WTC11 (cell line): ENCODE measurements at regions not wholly inside any gene's neighbourhood (a gene's known extent, or its start where the extent isn't known, plus 50 kb on each side); places are given as distances from the start of the nearest gene placed in this dataset.

ENCODE experiments used
- ATAC-seq: fragments of 200-7000 bp; cut with Tn5 transposase; 2 replicates; pipeline ENCODE4 v1.10.0; 2021; ENCODE audit warnings: mild to moderate bottlenecking, moderate library complexity
- CTCF ChIA-PET: fragments of 300-600 bp; sonication (Branson Sonifier 250); formaldehyde crosslinking; loops from one replicate; lab custom pipeline; 2021; ENCODE audit warnings: antibody characterized with exemption; lab: Charles Lee
- POLR2A ChIA-PET: fragments of 350-600 bp; sonication (Branson Sonifier 250); formaldehyde crosslinking; loops from one replicate; lab custom pipeline; 2021; ENCODE audit warnings: antibody characterized with exemption; lab: Charles Lee
- DNase-seq: peaks from one replicate; pipeline ENCODE4 v3.0.0; 2021; ENCODE audit warnings: low spot score
- H3K27ac Mint-ChIP-seq: 2 replicates; pipeline ENCODE4 v1.8.0; 2021; ENCODE audit warnings: mixed read lengths
- H3K27me3 Mint-ChIP-seq: 2 replicates; pipeline ENCODE4 v1.8.0; 2021; ENCODE audit warnings: low read depth, mild to moderate bottlenecking, moderate library complexity, mixed read lengths
- H3K36me3 Mint-ChIP-seq: 2 replicates; pipeline ENCODE4 v1.8.0; 2021; ENCODE audit warnings: mixed read lengths
- H3K4me1 Mint-ChIP-seq: 2 replicates; pipeline ENCODE4 v1.8.0; 2022; ENCODE audit warnings: mixed read lengths
- H3K4me3 Mint-ChIP-seq: 2 replicates; pipeline ENCODE4 v1.8.0; 2021; ENCODE audit warnings: mild to moderate bottlenecking, moderate library complexity, mixed read lengths
- H3K9me3 Mint-ChIP-seq: 2 replicates; pipeline ENCODE4 v1.8.0; 2021; ENCODE audit warnings: mixed read lengths
- AR ChIP-seq: fragments of 250-450 bp; sonication (Bioruptor Pico); IDR thresholded peaks from 2 replicates; pipeline ENCODE4 v1.9.0; 2021; ENCODE audit warnings: mild to moderate bottlenecking
- ATF1 ChIP-seq: sonication (generic); formaldehyde crosslinking; IDR thresholded peaks from 2 replicates; pipeline ENCODE4 v1.8.1; 2023; ENCODE audit warnings: mild to moderate bottlenecking, moderate library complexity, missing genetic modification reagents
- ATF3 ChIP-seq: sonication (generic); formaldehyde crosslinking; conservative IDR thresholded peaks from 2 replicates; pipeline ENCODE4 v1.8.1; 2022; ENCODE audit warnings: mild to moderate bottlenecking, missing genetic modification reagents
- CREB1 ChIP-seq: sonication (generic); formaldehyde crosslinking; IDR thresholded peaks from 2 replicates; pipeline ENCODE4 v1.8.0; 2023; ENCODE audit warnings: mild to moderate bottlenecking, missing genetic modification reagents
- EMX1 ChIP-seq: fragments of 250-450 bp; sonication (Bioruptor Pico); IDR thresholded peaks from 2 replicates; pipeline ENCODE4 v1.8.0; 2021; ENCODE audit warnings: mild to moderate bottlenecking
- GABPB1 ChIP-seq: sonication (generic); formaldehyde crosslinking; IDR thresholded peaks from 2 replicates; pipeline ENCODE4 v1.8.1; 2023; ENCODE audit warnings: mild to moderate bottlenecking, missing genetic modification reagents
- HMGA2 ChIP-seq: fragments of 250-450 bp; sonication (Bioruptor Pico); IDR thresholded peaks from 2 replicates; pipeline ENCODE4 v1.4.0; 2021; ENCODE audit warnings: mild to moderate bottlenecking, moderate library complexity
- KAT7 ChIP-seq: sonication (generic); formaldehyde crosslinking; IDR thresholded peaks from 2 replicates; pipeline ENCODE4 v1.8.1; 2023; ENCODE audit warnings: missing genetic modification reagents, mild to moderate bottlenecking, borderline replicate concordance
- MAX ChIP-seq: sonication (generic); formaldehyde crosslinking; IDR thresholded peaks from 2 replicates; pipeline ENCODE4 v1.8.0; 2022; ENCODE audit warnings: mild to moderate bottlenecking, missing genetic modification reagents
- NR1H2 ChIP-seq: sonication (generic); formaldehyde crosslinking; IDR thresholded peaks from 2 replicates; pipeline ENCODE4 v1.9.0; 2021; ENCODE audit warnings: mild to moderate bottlenecking, moderate library complexity, missing genetic modification reagents
- NR2C2 ChIP-seq: sonication (generic); formaldehyde crosslinking; IDR thresholded peaks from 2 replicates; pipeline ENCODE4 v1.8.0; 2022; ENCODE audit warnings: mild to moderate bottlenecking, missing genetic modification reagents
- SMAD3 ChIP-seq: sonication (generic); formaldehyde crosslinking; IDR thresholded peaks from 2 replicates; pipeline ENCODE4 v1.8.0; 2022; ENCODE audit warnings: missing genetic modification reagents, mild to moderate bottlenecking, borderline replicate concordance
- SOX15 ChIP-seq: fragments of 250-450 bp; sonication (Bioruptor Pico); IDR thresholded peaks from 2 replicates; pipeline ENCODE4 v1.9.0; 2021; ENCODE audit warnings: mild to moderate bottlenecking
- TEAD4 ChIP-seq: sonication (generic); formaldehyde crosslinking; IDR thresholded peaks from 2 replicates; pipeline ENCODE4 v1.8.0; 2022; ENCODE audit warnings: mild to moderate bottlenecking, missing genetic modification reagents
- ZNF281 ChIP-seq: sonication (generic); formaldehyde crosslinking; IDR thresholded peaks from 2 replicates; pipeline ENCODE4 v1.8.0; 2023; ENCODE audit warnings: mild to moderate bottlenecking, missing genetic modification reagents
- ZNF671 ChIP-seq: fragments of 250-450 bp; sonication (Bioruptor Pico); IDR thresholded peaks from 2 replicates; pipeline ENCODE4 v1.8.0; 2021; ENCODE audit warnings: mild to moderate bottlenecking
- TF ChIP-seq, protein P1 (sequence below): sonication (generic); formaldehyde crosslinking; IDR thresholded peaks from 2 replicates; pipeline ENCODE4 v1.8.0; 2022; ENCODE audit warnings: mild to moderate bottlenecking, missing genetic modification reagents
- TF ChIP-seq, protein P2 (sequence below): fragments of 250-450 bp; sonication (Bioruptor Pico); IDR thresholded peaks from 2 replicates; pipeline ENCODE4 v1.8.0; 2021; ENCODE audit warnings: mild to moderate bottlenecking
- TF ChIP-seq, protein P3 (sequence below): sonication (generic); formaldehyde crosslinking; IDR thresholded peaks from 2 replicates; pipeline ENCODE4 v1.8.0; 2022; ENCODE audit warnings: missing genetic modification reagents

GRCh38 chr20:30610029-30610693 is 647.3 kb upstream of the DEFB115 start:
- ChIA-PET CTCF (no interaction called here), POLR2A (no interaction called here)
- H3K36me3 Mint-ChIP-seq: peaks cover 14% of the 10 kb centered on the region; the same call in 1 of the 2 replicates

GRCh38 chr20:30610751-30611150 is 646.7 kb upstream of the DEFB115 start:
- POLR2A ChIA-PET: no interaction called here
- no peak overlapping the region for H3K27ac Mint-ChIP-seq
- no peaks in the 10 kb centered on the region for H3K27me3 Mint-ChIP-seq
- H3K4me3 Mint-ChIP-seq: no peak overlapping the region
- no peak for DNase-seq
- CTCF ChIA-PET: no interaction called here
- peaks cover 26% of the 10 kb centered on the region for H3K9me3 Mint-ChIP-seq
- peaks cover 3% of the 10 kb centered on the region; the same call in 1 of the 2 replicates for H3K4me1 Mint-ChIP-seq
- ATAC-seq: no peak
- peaks cover 14% of the 10 kb centered on the region; the same call in 1 of the 2 replicates for H3K36me3 Mint-ChIP-seq
- TF ChIP-seq ZNF671: no peak
- TF ChIP-seq MAX: no peak
- no peak for TF ChIP-seq AR (CRISPR knock-in tag)
- no peak for TF ChIP-seq SMAD3 (CRISPR knock-in tag)
- TF ChIP-seq KAT7 (CRISPR knock-in tag): no peak
- TF ChIP-seq TEAD4 (CRISPR knock-in tag): no peak
- no peak for TF ChIP-seq EMX1 (CRISPR knock-in tag)
- no peak for TF ChIP-seq CREB1 (CRISPR knock-in tag)
- TF ChIP-seq HMGA2: no peak
- TF ChIP-seq, protein P1, sequence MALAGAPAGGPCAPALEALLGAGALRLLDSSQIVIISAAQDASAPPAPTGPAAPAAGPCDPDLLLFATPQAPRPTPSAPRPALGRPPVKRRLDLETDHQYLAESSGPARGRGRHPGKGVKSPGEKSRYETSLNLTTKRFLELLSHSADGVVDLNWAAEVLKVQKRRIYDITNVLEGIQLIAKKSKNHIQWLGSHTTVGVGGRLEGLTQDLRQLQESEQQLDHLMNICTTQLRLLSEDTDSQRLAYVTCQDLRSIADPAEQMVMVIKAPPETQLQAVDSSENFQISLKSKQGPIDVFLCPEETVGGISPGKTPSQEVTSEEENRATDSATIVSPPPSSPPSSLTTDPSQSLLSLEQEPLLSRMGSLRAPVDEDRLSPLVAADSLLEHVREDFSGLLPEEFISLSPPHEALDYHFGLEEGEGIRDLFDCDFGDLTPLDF (CRISPR knock-in tag): no peak
- TF ChIP-seq, protein P2, sequence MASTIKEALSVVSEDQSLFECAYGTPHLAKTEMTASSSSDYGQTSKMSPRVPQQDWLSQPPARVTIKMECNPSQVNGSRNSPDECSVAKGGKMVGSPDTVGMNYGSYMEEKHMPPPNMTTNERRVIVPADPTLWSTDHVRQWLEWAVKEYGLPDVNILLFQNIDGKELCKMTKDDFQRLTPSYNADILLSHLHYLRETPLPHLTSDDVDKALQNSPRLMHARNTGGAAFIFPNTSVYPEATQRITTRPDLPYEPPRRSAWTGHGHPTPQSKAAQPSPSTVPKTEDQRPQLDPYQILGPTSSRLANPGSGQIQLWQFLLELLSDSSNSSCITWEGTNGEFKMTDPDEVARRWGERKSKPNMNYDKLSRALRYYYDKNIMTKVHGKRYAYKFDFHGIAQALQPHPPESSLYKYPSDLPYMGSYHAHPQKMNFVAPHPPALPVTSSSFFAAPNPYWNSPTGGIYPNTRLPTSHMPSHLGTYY (CRISPR knock-in tag): no peak
- no peak for TF ChIP-seq ATF3 (CRISPR knock-in tag)
- TF ChIP-seq GABPB1: no peak
- TF ChIP-seq ATF1 (CRISPR knock-in tag): no peak
- no peak for TF ChIP-seq SOX15 (CRISPR knock-in tag)

More at GRCh38 chr20:30610029-30610693, 647.3 kb upstream of the DEFB115 start:
- Mint-ChIP-seq H3K4me1 (peaks cover 3% of the 10 kb centered on the region; the same call in 1 of the 2 replicates), H3K27ac (no peak overlapping the region), H3K4me3 (no peak overlapping the region), H3K27me3 (no peaks in the 10 kb centered on the region), H3K9me3 (peaks cover 26% of the 10 kb centered on the region)
- TF ChIP-seq NR1H2 (CRISPR knock-in tag) (no peak), ZNF281 (CRISPR knock-in tag) (no peak), ATF1 (CRISPR knock-in tag) (no peak), NR2C2 (CRISPR knock-in tag) (no peak)
- TF ChIP-seq, protein P3, sequence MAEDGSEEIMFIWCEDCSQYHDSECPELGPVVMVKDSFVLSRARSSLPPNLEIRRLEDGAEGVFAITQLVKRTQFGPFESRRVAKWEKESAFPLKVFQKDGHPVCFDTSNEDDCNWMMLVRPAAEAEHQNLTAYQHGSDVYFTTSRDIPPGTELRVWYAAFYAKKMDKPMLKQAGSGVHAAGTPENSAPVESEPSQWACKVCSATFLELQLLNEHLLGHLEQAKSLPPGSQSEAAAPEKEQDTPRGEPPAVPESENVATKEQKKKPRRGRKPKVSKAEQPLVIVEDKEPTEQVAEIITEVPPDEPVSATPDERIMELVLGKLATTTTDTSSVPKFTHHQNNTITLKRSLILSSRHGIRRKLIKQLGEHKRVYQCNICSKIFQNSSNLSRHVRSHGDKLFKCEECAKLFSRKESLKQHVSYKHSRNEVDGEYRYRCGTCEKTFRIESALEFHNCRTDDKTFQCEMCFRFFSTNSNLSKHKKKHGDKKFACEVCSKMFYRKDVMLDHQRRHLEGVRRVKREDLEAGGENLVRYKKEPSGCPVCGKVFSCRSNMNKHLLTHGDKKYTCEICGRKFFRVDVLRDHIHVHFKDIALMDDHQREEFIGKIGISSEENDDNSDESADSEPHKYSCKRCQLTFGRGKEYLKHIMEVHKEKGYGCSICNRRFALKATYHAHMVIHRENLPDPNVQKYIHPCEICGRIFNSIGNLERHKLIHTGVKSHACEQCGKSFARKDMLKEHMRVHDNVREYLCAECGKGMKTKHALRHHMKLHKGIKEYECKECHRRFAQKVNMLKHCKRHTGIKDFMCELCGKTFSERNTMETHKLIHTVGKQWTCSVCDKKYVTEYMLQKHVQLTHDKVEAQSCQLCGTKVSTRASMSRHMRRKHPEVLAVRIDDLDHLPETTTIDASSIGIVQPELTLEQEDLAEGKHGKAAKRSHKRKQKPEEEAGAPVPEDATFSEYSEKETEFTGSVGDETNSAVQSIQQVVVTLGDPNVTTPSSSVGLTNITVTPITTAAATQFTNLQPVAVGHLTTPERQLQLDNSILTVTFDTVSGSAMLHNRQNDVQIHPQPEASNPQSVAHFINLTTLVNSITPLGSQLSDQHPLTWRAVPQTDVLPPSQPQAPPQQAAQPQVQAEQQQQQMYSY (CRISPR knock-in tag): no peak
- no peak for DNase-seq
- ATAC-seq: no peak
